ENCODE measurements at regions not wholly inside any gene's neighbourhood (a gene's known extent, or its start where the extent isn't known, plus 50 kb on each side); places are given as distances from the start of the nearest gene placed in this dataset.

GRCh38 chr6:103699769-103700168, 1160.0 kb downstream of the HACE1 start:
- TF ChIP-seq CTCF (IDR thresholded peaks at IDR 0.05) (no peak), TEAD4 (CRISPR knock-in tag; IDR thresholded peaks at IDR 0.05) (no peak), ATF1 (CRISPR knock-in tag; IDR thresholded peaks at IDR 0.05) (no peak), ZNF416 (CRISPR knock-in tag; IDR thresholded peaks at IDR 0.05) (no peak), ZNF512 (CRISPR knock-in tag; IDR thresholded peaks at IDR 0.05; ENCODE audit: borderline replicate concordance) (no peak), E2F1 (CRISPR knock-in tag; IDR thresholded peaks at IDR 0.05) (no peak), AFF4 (CRISPR knock-in tag; IDR thresholded peaks at IDR 0.05; ENCODE audit: borderline replicate concordance) (no peak), MAX (CRISPR knock-in tag; IDR thresholded peaks at IDR 0.05) (no peak)

Measured in WTC11 (cell line).